Fibroblast of lung (primary cell): ENCODE measurements at regions not wholly inside any gene's neighbourhood (a gene's known extent, or its start where the extent isn't known, plus 50 kb on each side); places are given as distances from the start of the nearest gene placed in this dataset.

ENCODE experiments used
- EZH2 ChIP-seq: IDR thresholded peaks from 2 replicates; pipeline ENCODE4 v1.5.1; 2012; ENCODE audit warnings: low read length, control low read depth, mild to moderate bottlenecking; ENCODE audit errors: missing control alignments
- TF ChIP-seq, protein P1 (sequence below), 2 donors: IDR thresholded peaks in 1 of 2; conservative IDR thresholded peaks in 1 of 2; 1 replicate in 1 of 2; 2 replicates in 1 of 2; pipeline ENCODE4 v1.5.1; 2011 to 2012; ENCODE audit warnings: low read length in 2 of 2, control low read depth in 1 of 2, inconsistent platforms in 1 of 2, low read depth in 1 of 2, mild to moderate bottlenecking in 1 of 2

DNA sequence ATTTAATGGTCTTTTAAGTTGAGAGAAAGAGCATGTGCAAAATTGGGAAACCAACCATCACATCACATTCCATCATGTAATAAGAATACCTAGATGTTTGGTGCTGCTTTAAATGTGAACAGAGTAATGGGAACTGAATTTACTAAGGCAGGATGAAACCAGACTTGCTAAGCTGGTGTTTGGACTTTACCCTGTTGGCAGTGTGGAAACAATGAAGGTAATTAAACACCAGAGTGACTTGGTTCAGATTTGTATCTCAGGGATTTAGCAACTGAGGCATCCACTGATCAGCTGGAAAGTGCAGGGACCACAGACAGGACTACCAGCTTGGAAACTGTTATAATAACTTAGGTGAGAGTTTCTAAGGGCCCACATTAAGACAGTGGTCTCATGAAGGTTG is 263.4 kb downstream of the OLFM3 start:
- TF ChIP-seq, protein P1, sequence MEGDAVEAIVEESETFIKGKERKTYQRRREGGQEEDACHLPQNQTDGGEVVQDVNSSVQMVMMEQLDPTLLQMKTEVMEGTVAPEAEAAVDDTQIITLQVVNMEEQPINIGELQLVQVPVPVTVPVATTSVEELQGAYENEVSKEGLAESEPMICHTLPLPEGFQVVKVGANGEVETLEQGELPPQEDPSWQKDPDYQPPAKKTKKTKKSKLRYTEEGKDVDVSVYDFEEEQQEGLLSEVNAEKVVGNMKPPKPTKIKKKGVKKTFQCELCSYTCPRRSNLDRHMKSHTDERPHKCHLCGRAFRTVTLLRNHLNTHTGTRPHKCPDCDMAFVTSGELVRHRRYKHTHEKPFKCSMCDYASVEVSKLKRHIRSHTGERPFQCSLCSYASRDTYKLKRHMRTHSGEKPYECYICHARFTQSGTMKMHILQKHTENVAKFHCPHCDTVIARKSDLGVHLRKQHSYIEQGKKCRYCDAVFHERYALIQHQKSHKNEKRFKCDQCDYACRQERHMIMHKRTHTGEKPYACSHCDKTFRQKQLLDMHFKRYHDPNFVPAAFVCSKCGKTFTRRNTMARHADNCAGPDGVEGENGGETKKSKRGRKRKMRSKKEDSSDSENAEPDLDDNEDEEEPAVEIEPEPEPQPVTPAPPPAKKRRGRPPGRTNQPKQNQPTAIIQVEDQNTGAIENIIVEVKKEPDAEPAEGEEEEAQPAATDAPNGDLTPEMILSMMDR (conservative IDR thresholded peaks at IDR 0.05 in 1 of 2, IDR thresholded peaks at IDR 0.05 in 1 of 2; ENCODE audit: low read depth in 1 of 2, low read length in 2 of 2) = no peak
- no peak for TF ChIP-seq EZH2
